ENCODE measurements at regions not wholly inside any gene's neighbourhood (a gene's known extent, or its start where the extent isn't known, plus 50 kb on each side); places are given as distances from the start of the nearest gene placed in this dataset.

- H3K9me3 ChIP-seq (ENCODE audit: control insufficient read depth in 1 of 2, low read length in 2 of 2): no peaks in the 10 kb centered on the region
- H3K4me1 ChIP-seq (ENCODE audit: insufficient read depth, low read length): no peaks in the 10 kb centered on the region
- POLR2A ChIA-PET (ENCODE audit: partially characterized antibody): interaction anchor here (1.2 kb wide), 1 partner anchor 22 kb away, joined by 5 read pairs; no protein-coding TSS in a partner anchor
- no peaks in the 10 kb centered on the region for H3K36me3 Mint-ChIP-seq
- H3K4me1 Mint-ChIP-seq: peaks cover 3 to 4% (median 4%) of the 10 kb centered on the region in 4 donors
- no peak overlapping the region for H3K27ac Mint-ChIP-seq
- H3K36me3 ChIP-seq (ENCODE audit: insufficient read depth, low read length): no peaks in the 10 kb centered on the region
- no peaks in the 10 kb centered on the region for H3K27me3 ChIP-seq (ENCODE audit: insufficient read depth, low read length)
- no peak overlapping the region for H3K4me3 ChIP-seq (ENCODE audit: low read length in 2 of 2)
- no peaks in the 10 kb centered on the region for H3K27me3 Mint-ChIP-seq
- intact Hi-C loops (cut with micrococcal nuclease): no loop called here
- no peak overlapping the region for H3K4me3 Mint-ChIP-seq
- H3K27ac ChIP-seq (ENCODE audit: low read depth, low read length): no peak overlapping the region
- H3K9me3 Mint-ChIP-seq: peaks cover 0 to 2% (median 0%) of the 10 kb centered on the region in 8 donors
- CTCF ChIA-PET (ENCODE audit: partially characterized antibody): no interaction called here
- no peak for DNase-seq
Measured at GRCh38 chr2:203596183-203596582, 61.1 kb upstream of the RAPH1 start.

GRCh38 chr2:203599509-203599908, 64.4 kb upstream of the RAPH1 start:
- Histone ChIP-seq H3K36me3 (ENCODE audit: insufficient read depth, low read length) (no peaks in the 10 kb centered on the region), H3K27ac (ENCODE audit: low read depth, low read length) (no peak overlapping the region), H3K4me1 (ENCODE audit: insufficient read depth, low read length) (no peaks in the 10 kb centered on the region), H3K4me3 (ENCODE audit: low read length in 2 of 2) (no peak overlapping the region), H3K9me3 (ENCODE audit: control insufficient read depth in 1 of 2, low read length in 2 of 2) (no peaks in the 10 kb centered on the region), H3K27me3 (ENCODE audit: insufficient read depth, low read length) (no peaks in the 10 kb centered on the region)
- Mint-ChIP-seq H3K4me1 (peaks cover 0 to 9% (median 4%) of the 10 kb centered on the region in 4 donors), H3K36me3 (no peaks in the 10 kb centered on the region), H3K27me3 (no peaks in the 10 kb centered on the region), H3K9me3 (no peaks in the 10 kb centered on the region), H3K4me3 (peak overlapping the region in 1 of 8 donors; percentile 39), H3K27ac (no peak overlapping the region)
- ChIA-PET POLR2A (ENCODE audit: partially characterized antibody) (no interaction called here), CTCF (ENCODE audit: partially characterized antibody) (interaction anchor here (0.9 kb wide), 1 partner anchor 10 kb away, joined by 3 read pairs; no protein-coding TSS in a partner anchor)
- intact Hi-C loops (cut with micrococcal nuclease): no loop called here
- DNase-seq: no peak

DNA sequence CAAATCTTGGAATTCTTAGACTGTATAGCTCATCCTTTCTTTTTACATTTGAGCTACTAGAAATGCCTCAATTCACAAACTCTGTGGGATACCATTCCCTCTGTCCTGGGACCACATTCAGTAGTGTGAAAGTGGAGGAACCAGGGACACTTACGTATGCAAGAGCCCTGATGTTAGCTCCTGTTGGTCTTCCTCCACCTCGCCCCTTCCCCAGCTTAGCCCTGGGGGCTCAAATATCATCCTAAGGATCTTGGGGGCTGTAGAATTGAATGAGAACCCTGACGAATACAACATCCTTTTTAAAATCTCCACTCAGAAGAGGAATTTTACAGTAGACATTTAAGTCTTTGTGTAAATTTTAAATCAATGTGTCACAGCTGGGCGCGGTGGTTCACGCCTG, 65.2 kb upstream of the RAPH1 start:
- Mint-ChIP-seq H3K27me3 (no peaks in the 10 kb centered on the region), H3K4me3 (no peak overlapping the region), H3K27ac (no peak overlapping the region), H3K4me1 (peaks cover 0 to 9% (median 4%) of the 10 kb centered on the region in 4 donors), H3K36me3 (no peaks in the 10 kb centered on the region), H3K9me3 (no peaks in the 10 kb centered on the region)
- Histone ChIP-seq H3K9me3 (ENCODE audit: control insufficient read depth in 1 of 2, low read length in 2 of 2) (no peaks in the 10 kb centered on the region), H3K27ac (ENCODE audit: low read depth, low read length) (no peak overlapping the region), H3K36me3 (ENCODE audit: insufficient read depth, low read length) (no peaks in the 10 kb centered on the region), H3K4me1 (ENCODE audit: insufficient read depth, low read length) (no peaks in the 10 kb centered on the region), H3K4me3 (ENCODE audit: low read length in 2 of 2) (no peak overlapping the region), H3K27me3 (ENCODE audit: insufficient read depth, low read length) (no peaks in the 10 kb centered on the region)
- DNase-seq: no peak
- CTCF ChIA-PET (ENCODE audit: partially characterized antibody): interaction anchor here (0.6 kb wide), 1 partner anchor 166 kb away, joined by 4 read pairs; no protein-coding TSS in a partner anchor
- POLR2A ChIA-PET (ENCODE audit: partially characterized antibody): no interaction called here
- intact Hi-C loops (cut with micrococcal nuclease): no loop called here

- Histone ChIP-seq H3K36me3 (ENCODE audit: insufficient read depth, low read length) (no peaks in the 10 kb centered on the region), H3K27ac (ENCODE audit: low read depth, low read length) (no peak overlapping the region), H3K4me1 (ENCODE audit: insufficient read depth, low read length) (no peaks in the 10 kb centered on the region), H3K4me3 (ENCODE audit: low read length in 2 of 2) (no peak overlapping the region), H3K9me3 (ENCODE audit: control insufficient read depth in 1 of 2, low read length in 2 of 2) (no peaks in the 10 kb centered on the region), H3K27me3 (ENCODE audit: insufficient read depth, low read length) (no peaks in the 10 kb centered on the region)
- ChIA-PET CTCF (ENCODE audit: partially characterized antibody) (interaction anchor here (0.9 kb wide), 1 partner anchor 12 kb away, joined by 3 read pairs; no protein-coding TSS in a partner anchor), POLR2A (ENCODE audit: partially characterized antibody) (no interaction called here)
- Mint-ChIP-seq H3K4me1 (peaks cover 0 to 5% (median 4%) of the 10 kb centered on the region in 4 donors), H3K4me3 (no peak overlapping the region), H3K27me3 (no peaks in the 10 kb centered on the region), H3K36me3 (no peaks in the 10 kb centered on the region), H3K9me3 (no peaks in the 10 kb centered on the region), H3K27ac (no peak overlapping the region)
- intact Hi-C loops (cut with micrococcal nuclease): no loop called here
- no peak for DNase-seq
Measured at GRCh38 chr2:203603456-203604389, 68.6 kb upstream of the RAPH1 start.

GRCh38 chr2:203605302-203605701, 70.2 kb upstream of the RAPH1 start:
- H3K27me3 Mint-ChIP-seq: no peaks in the 10 kb centered on the region
- Histone ChIP-seq H3K27ac (ENCODE audit: low read depth, low read length) (no peak overlapping the region), H3K36me3 (ENCODE audit: insufficient read depth, low read length) (no peaks in the 10 kb centered on the region), H3K4me3 (ENCODE audit: low read length in 2 of 2) (no peak overlapping the region), H3K4me1 (ENCODE audit: insufficient read depth, low read length) (no peaks in the 10 kb centered on the region), H3K27me3 (ENCODE audit: insufficient read depth, low read length) (no peaks in the 10 kb centered on the region), H3K9me3 (ENCODE audit: control insufficient read depth in 1 of 2, low read length in 2 of 2) (no peaks in the 10 kb centered on the region)
- H3K27ac Mint-ChIP-seq: no peak overlapping the region
- H3K4me3 Mint-ChIP-seq: no peak overlapping the region
- POLR2A ChIA-PET (ENCODE audit: partially characterized antibody): no interaction called here
- H3K9me3 Mint-ChIP-seq: no peaks in the 10 kb centered on the region
- no peaks in the 10 kb centered on the region for H3K36me3 Mint-ChIP-seq
- peaks cover 0 to 5% (median 0%) of the 10 kb centered on the region in 4 donors for H3K4me1 Mint-ChIP-seq
- CTCF ChIA-PET (ENCODE audit: partially characterized antibody): no interaction called here
- intact Hi-C loops (cut with micrococcal nuclease): no loop called here
- no peak for DNase-seq

- DNase-seq: no peak
- Histone ChIP-seq H3K36me3 (ENCODE audit: insufficient read depth, low read length) (no peaks in the 10 kb centered on the region), H3K27me3 (ENCODE audit: insufficient read depth, low read length) (no peaks in the 10 kb centered on the region), H3K4me1 (ENCODE audit: insufficient read depth, low read length) (no peaks in the 10 kb centered on the region), H3K4me3 (ENCODE audit: low read length in 2 of 2) (no peak overlapping the region), H3K9me3 (ENCODE audit: control insufficient read depth in 1 of 2, low read length in 2 of 2) (no peaks in the 10 kb centered on the region), H3K27ac (ENCODE audit: low read depth, low read length) (no peak overlapping the region)
- intact Hi-C loops (cut with micrococcal nuclease): no loop called here
- H3K36me3 Mint-ChIP-seq: no peaks in the 10 kb centered on the region
- H3K27me3 Mint-ChIP-seq: no peaks in the 10 kb centered on the region
- H3K4me1 Mint-ChIP-seq: peaks cover 0 to 5% (median 0%) of the 10 kb centered on the region in 4 donors
- no peak overlapping the region for H3K27ac Mint-ChIP-seq
- H3K9me3 Mint-ChIP-seq: no peaks in the 10 kb centered on the region
- no peak overlapping the region for H3K4me3 Mint-ChIP-seq
- CTCF ChIA-PET (ENCODE audit: partially characterized antibody): no interaction called here
- POLR2A ChIA-PET (ENCODE audit: partially characterized antibody): no interaction called here
Measured at GRCh38 chr2:203606051-203606450, 71.0 kb upstream of the RAPH1 start.

- Histone ChIP-seq H3K9me3 (ENCODE audit: control insufficient read depth in 1 of 2, low read length in 2 of 2) (no peaks in the 10 kb centered on the region), H3K27ac (ENCODE audit: low read depth, low read length) (no peak overlapping the region), H3K27me3 (ENCODE audit: insufficient read depth, low read length) (no peaks in the 10 kb centered on the region), H3K4me1 (ENCODE audit: insufficient read depth, low read length) (no peaks in the 10 kb centered on the region), H3K4me3 (ENCODE audit: low read length in 2 of 2) (no peak overlapping the region), H3K36me3 (ENCODE audit: insufficient read depth, low read length) (no peaks in the 10 kb centered on the region)
- no peaks in the 10 kb centered on the region for H3K27me3 Mint-ChIP-seq
- H3K4me3 Mint-ChIP-seq: no peak overlapping the region
- intact Hi-C loops (cut with micrococcal nuclease): no loop called here
- POLR2A ChIA-PET (ENCODE audit: partially characterized antibody): interaction anchor here (0.7 kb wide), 1 partner anchor 37 kb away, joined by 3 read pairs; no protein-coding TSS in a partner anchor
- no peak for DNase-seq
- H3K36me3 Mint-ChIP-seq: no peaks in the 10 kb centered on the region
- CTCF ChIA-PET (ENCODE audit: partially characterized antibody): no interaction called here
- H3K4me1 Mint-ChIP-seq: no peaks in the 10 kb centered on the region
- H3K27ac Mint-ChIP-seq: no peak overlapping the region
- H3K9me3 Mint-ChIP-seq: no peaks in the 10 kb centered on the region
Measured at GRCh38 chr2:203610558-203610957, 75.5 kb upstream of the RAPH1 start.

Measured in CD4-positive, alpha-beta memory T cell (primary cell).